OCI-LY7 (cell line): ENCODE measurements at regions not wholly inside any gene's neighbourhood (a gene's known extent, or its start where the extent isn't known, plus 50 kb on each side); places are given as distances from the start of the nearest gene placed in this dataset.

ENCODE experiments used
- BruUV-seq: library from RNA; stranded (reverse); fragments of 400-500 nt; replicated peaks from 2 replicates; lab custom pipeline; 2021; lab: Mats Ljungman, UMichigan
- CTCF ChIA-PET: fragments of 300-600 bp; sonication (Branson Sonifier 250); formaldehyde crosslinking; loops from one replicate; lab custom pipeline; 2022; ENCODE audit warnings: antibody characterized with exemption; ENCODE audit not compliant: unreplicated experiment; lab: Charles Lee
- POLR2A ChIA-PET: fragments of 300-600 bp; sonication (Branson Sonifier 250); formaldehyde crosslinking; loops from one replicate; lab custom pipeline; 2022; ENCODE audit warnings: antibody characterized with exemption; lab: Charles Lee
- DNase-seq: peaks from one replicate; pipeline ENCODE4 v3.0.0-alpha.2; 2015; ENCODE audit warnings: low spot score
- H2AFZ ChIP-seq: fragments of 200-600 bp; sonication (generic), shearing (Covaris generic); 2 replicates; pipeline ENCODE4 v1.6.1; 2014; ENCODE audit warnings: mild to moderate bottlenecking, antibody characterized with exemption, low read length, moderate library complexity
- H3K27ac ChIP-seq: fragments of 200-600 bp; sonication (generic); 2 replicates; pipeline ENCODE4 v1.5.1; 2014; ENCODE audit warnings: mixed run types, low read depth, mild to moderate bottlenecking, moderate library complexity, low read length, inconsistent platforms; ENCODE audit not compliant: poor library complexity, severe bottlenecking
- H3K36me3 ChIP-seq: fragments of 200-600 bp; sonication (generic); 2 replicates; pipeline ENCODE4 v1.6.1; 2014; ENCODE audit warnings: mild to moderate bottlenecking, antibody characterized with exemption, low read length, moderate library complexity, mixed read lengths; ENCODE audit not compliant: insufficient read depth
- H3K4me1 ChIP-seq: fragments of 200-600 bp; sonication (generic); 2 replicates; pipeline ENCODE4 v1.5.1; 2014; ENCODE audit warnings: mild to moderate bottlenecking, low read length; ENCODE audit not compliant: insufficient read depth, poor library complexity, severe bottlenecking
- H3K4me2 ChIP-seq: fragments of 200-600 bp; sonication (generic); 2 replicates; pipeline ENCODE4 v1.6.1; 2014; ENCODE audit warnings: mild to moderate bottlenecking, low read length
- H3K4me3 ChIP-seq: fragments of 200-600 bp; sonication (generic); 2 replicates; pipeline ENCODE4 v1.5.1; 2014; ENCODE audit warnings: mild to moderate bottlenecking, low read depth, low read length; ENCODE audit not compliant: poor library complexity, severe bottlenecking
- H3K79me2 ChIP-seq: fragments of 200-600 bp; sonication (generic); 2 replicates; pipeline ENCODE4 v1.6.1; 2016; ENCODE audit warnings: low read depth, mild to moderate bottlenecking, low read length, moderate library complexity, mixed read lengths; ENCODE audit not compliant: insufficient read depth
- H3K9me2 ChIP-seq: fragments of 200-600 bp; sonication (generic); 2 replicates; pipeline ENCODE4 v1.6.1; 2016; ENCODE audit warnings: mild to moderate bottlenecking, low read length, mixed read lengths; ENCODE audit not compliant: insufficient read depth
- H3K9me3 ChIP-seq: fragments of 200-600 bp; sonication (generic); 2 replicates; pipeline ENCODE4 v1.6.1; 2014; ENCODE audit warnings: mild to moderate bottlenecking, mixed run types, low read length, mixed read lengths
- H4K20me1 ChIP-seq: fragments of 200-600 bp; sonication (generic); 2 replicates; pipeline ENCODE4 v1.6.1; 2014; ENCODE audit warnings: mild to moderate bottlenecking, antibody characterized with exemption, low read length, moderate library complexity, mixed read lengths; ENCODE audit not compliant: insufficient read depth
- CTCF ChIP-seq: fragments of 200-600 bp; sonication (generic); conservative IDR thresholded peaks from 2 replicates; pipeline ENCODE4 v1.5.1; 2014; ENCODE audit warnings: mild to moderate bottlenecking, antibody characterized with exemption, low read length, moderate library complexity, mixed read lengths
- EZH2phosphoT487 ChIP-seq: fragments of 200-600 bp; sonication (generic); IDR thresholded peaks from 2 replicates; pipeline ENCODE4 v1.6.1; 2018; ENCODE audit warnings: low read depth, borderline replicate concordance, mild to moderate bottlenecking, mixed run types, antibody characterized with exemption, low read length, moderate library complexity, mixed read lengths
- intact Hi-C: fragments of 100-400 bp; cut with micrococcal nuclease; formaldehyde crosslinking; loops from one replicate; pipeline ENCODE4 v1.10.0; 2022; ENCODE audit not compliant: unreplicated experiment

GRCh38 chr2:18399601-18400000 is 160.9 kb downstream of the RDH14 start:
- Histone ChIP-seq H3K79me2 (no peaks in the 10 kb centered on the region), H3K4me3 (no peak overlapping the region), H3K9me3 (no peaks in the 10 kb centered on the region), H3K36me3 (no peaks in the 10 kb centered on the region), H3K4me1 (no peaks in the 10 kb centered on the region), H4K20me1 (no peaks in the 10 kb centered on the region), H3K4me2 (no peak overlapping the region), H2AFZ (no peak overlapping the region), H3K9me2 (no peaks in the 10 kb centered on the region), H3K27ac (no peak overlapping the region)
- no peak for TF ChIP-seq EZH2phosphoT487
- TF ChIP-seq CTCF, result no peak
- BruUV-seq, result no TSS peak
- no peak for DNase-seq
- ChIA-PET CTCF (no interaction called here), POLR2A (no interaction called here)
- intact Hi-C loops, result no loop called here

DNA sequence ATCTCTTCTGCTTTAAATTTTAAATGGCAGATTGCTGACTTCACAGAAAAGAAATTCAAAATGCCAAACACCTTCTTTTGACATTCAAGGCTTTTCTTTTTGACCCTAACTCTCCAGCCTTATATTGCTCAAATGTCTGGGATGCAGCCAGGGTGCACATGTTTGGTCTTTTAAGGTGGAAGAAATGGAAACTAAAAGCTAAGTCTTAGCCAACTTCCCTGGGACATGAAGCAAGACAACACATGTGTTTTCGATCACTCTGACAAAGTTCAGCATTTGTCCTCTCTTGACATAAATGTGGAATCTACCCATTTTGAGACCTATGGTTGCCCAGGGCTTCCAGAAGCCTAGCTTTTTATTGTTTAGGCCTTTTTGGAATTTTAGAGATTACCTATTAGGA is 161.6 kb downstream of the RDH14 start:
- no peak for DNase-seq
- H3K4me1 ChIP-seq, result no peaks in the 10 kb centered on the region
- H3K79me2 ChIP-seq, result no peaks in the 10 kb centered on the region
- TF ChIP-seq CTCF (no peak), EZH2phosphoT487 (no peak)
- intact Hi-C loops, result no loop called here
- H3K27ac ChIP-seq, result no peak overlapping the region
- no peak overlapping the region for H2AFZ ChIP-seq
- no peaks in the 10 kb centered on the region for H3K9me3 ChIP-seq
- no peaks in the 10 kb centered on the region for H3K36me3 ChIP-seq
- no peak overlapping the region for H3K4me2 ChIP-seq
- H4K20me1 ChIP-seq, result no peaks in the 10 kb centered on the region
- H3K9me2 ChIP-seq, result no peaks in the 10 kb centered on the region
- ChIA-PET POLR2A (interaction anchor here (0.5 kb wide), 1 partner anchor 308 kb away, joined by 3 read pairs; no protein-coding TSS in a partner anchor), CTCF (no interaction called here)
- H3K4me3 ChIP-seq, result no peak overlapping the region
- no TSS peak for BruUV-seq

DNA sequence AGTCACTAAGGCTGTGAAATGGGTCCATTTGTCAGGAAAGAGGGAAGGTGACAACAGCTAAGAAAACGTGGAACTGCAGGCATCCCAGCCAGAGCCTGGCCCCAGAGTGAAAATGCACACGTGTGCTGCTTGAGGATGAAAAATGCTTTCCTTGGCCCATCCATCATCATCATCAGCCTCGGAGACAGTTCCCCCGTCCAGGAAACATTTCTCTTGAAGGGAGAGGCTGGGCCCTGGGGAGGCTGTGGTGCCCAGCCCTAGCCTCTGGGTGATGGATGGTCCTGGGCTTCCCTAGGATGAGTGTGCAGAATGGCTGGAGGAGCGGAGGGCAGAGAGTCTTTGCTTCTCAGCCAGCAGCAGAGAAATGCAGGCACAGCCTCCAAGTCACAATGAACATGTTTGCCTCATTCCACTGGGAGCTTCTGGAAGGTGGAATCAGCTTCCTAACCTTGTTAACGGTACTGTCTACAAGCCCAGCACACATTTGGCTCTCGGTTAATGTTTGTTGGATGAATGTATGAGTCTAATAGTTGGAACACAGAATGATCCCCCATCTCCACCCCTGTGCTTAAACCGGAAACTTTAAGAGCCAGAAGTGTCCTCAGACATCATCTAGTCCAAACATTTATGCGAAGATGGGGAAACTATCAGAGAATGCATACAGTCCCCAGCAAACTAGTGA is 164.0 kb downstream of the RDH14 start:
- POLR2A ChIA-PET, result no interaction called here
- Histone ChIP-seq H3K79me2 (no peaks in the 10 kb centered on the region), H3K36me3 (no peaks in the 10 kb centered on the region), H3K4me1 (no peaks in the 10 kb centered on the region), H2AFZ (no peak overlapping the region), H3K9me2 (no peaks in the 10 kb centered on the region), H3K9me3 (no peaks in the 10 kb centered on the region), H3K27ac (no peak overlapping the region), H3K4me3 (no peak overlapping the region), H3K4me2 (no peak overlapping the region), H4K20me1 (no peaks in the 10 kb centered on the region)
- BruUV-seq, result no TSS peak
- intact Hi-C loops, result no loop called here
- TF ChIP-seq EZH2phosphoT487, result no peak
- TF ChIP-seq CTCF, result no peak
- CTCF ChIA-PET, result no interaction called here
- DNase-seq, result no peak
